ENCODE measurements at regions not wholly inside any gene's neighbourhood (a gene's known extent, or its start where the extent isn't known, plus 50 kb on each side); places are given as distances from the start of the nearest gene placed in this dataset.

DNA sequence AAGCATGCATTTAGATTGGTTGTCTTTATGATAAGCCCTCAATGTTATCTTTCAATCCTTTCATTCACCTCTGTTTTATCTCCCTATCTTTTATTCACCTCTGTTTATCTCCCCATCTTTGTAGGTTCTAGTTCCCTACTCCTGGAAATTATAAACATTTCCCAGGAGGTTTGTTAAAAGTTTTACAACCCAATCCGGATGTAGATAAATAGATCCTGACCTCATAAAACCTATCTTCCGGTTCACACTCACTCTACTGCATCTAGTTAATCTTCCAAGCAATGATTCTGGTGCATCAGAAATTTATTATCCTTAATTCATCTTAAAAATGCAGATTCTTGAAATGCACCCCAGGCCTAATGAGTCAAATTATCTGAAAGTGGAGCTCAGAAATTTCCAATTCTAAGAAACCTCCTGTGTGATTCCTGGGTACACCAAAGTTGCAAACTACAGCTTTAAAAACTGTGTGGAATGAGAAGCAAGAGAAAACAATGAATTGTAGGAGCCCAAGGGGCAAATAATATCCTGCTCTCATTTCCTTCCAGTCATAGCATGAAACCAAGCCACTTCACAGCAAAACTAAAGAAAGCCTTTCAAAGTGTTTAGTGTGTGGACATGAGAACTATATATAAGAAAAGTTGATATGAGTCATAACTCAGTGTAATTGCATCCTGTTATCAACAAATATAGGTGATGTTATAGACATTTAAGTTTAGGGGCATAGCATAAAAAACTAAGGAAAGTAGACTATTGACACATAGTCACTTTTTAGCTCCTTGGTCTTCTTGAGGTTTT is 51.1 kb upstream of the UGT8 start:
- TF ChIP-seq, protein P1, sequence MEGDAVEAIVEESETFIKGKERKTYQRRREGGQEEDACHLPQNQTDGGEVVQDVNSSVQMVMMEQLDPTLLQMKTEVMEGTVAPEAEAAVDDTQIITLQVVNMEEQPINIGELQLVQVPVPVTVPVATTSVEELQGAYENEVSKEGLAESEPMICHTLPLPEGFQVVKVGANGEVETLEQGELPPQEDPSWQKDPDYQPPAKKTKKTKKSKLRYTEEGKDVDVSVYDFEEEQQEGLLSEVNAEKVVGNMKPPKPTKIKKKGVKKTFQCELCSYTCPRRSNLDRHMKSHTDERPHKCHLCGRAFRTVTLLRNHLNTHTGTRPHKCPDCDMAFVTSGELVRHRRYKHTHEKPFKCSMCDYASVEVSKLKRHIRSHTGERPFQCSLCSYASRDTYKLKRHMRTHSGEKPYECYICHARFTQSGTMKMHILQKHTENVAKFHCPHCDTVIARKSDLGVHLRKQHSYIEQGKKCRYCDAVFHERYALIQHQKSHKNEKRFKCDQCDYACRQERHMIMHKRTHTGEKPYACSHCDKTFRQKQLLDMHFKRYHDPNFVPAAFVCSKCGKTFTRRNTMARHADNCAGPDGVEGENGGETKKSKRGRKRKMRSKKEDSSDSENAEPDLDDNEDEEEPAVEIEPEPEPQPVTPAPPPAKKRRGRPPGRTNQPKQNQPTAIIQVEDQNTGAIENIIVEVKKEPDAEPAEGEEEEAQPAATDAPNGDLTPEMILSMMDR (conservative IDR thresholded peaks at IDR 0.05) = no peak
- no peak for TF ChIP-seq EZH2 (IDR thresholded peaks at IDR 0.05; ENCODE audit: low read depth)

Measured in PC-9 (cell line).